C4-2B (cell line): ENCODE measurements at regions not wholly inside any gene's neighbourhood (a gene's known extent, or its start where the extent isn't known, plus 50 kb on each side); places are given as distances from the start of the nearest gene placed in this dataset.

Source experiments
- ZFX ChIP-seq: fragments of 450-650 bp; IDR thresholded peaks from 2 replicates; pipeline ENCODE4 v1.6.1; 2017
- TF ChIP-seq, protein P1 (sequence below): fragments of 450-650 bp; conservative IDR thresholded peaks from 2 replicates; pipeline ENCODE4 v1.5.1; 2017; ENCODE audit warnings: mild to moderate bottlenecking

DNA sequence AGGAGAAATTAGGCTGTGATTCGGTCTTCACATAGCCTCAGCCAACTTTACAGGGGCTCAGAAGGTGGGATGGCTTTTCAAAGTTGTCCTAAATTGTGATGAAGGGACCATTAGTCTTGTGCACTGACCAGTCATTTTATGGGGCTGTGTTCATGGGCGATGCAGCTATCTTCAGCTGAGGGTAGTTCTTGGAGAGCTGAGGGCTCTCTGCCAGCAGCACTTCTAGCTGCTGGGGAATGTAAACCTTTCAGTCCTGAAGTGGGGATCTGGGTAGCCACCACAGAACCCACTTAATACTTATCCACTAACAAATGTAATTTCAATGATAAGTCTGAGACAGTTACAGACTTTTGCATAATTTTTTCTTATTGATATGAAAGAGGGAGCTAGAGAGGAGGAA is 270.6 kb downstream of the AEBP2 start:
- TF ChIP-seq, protein P1, sequence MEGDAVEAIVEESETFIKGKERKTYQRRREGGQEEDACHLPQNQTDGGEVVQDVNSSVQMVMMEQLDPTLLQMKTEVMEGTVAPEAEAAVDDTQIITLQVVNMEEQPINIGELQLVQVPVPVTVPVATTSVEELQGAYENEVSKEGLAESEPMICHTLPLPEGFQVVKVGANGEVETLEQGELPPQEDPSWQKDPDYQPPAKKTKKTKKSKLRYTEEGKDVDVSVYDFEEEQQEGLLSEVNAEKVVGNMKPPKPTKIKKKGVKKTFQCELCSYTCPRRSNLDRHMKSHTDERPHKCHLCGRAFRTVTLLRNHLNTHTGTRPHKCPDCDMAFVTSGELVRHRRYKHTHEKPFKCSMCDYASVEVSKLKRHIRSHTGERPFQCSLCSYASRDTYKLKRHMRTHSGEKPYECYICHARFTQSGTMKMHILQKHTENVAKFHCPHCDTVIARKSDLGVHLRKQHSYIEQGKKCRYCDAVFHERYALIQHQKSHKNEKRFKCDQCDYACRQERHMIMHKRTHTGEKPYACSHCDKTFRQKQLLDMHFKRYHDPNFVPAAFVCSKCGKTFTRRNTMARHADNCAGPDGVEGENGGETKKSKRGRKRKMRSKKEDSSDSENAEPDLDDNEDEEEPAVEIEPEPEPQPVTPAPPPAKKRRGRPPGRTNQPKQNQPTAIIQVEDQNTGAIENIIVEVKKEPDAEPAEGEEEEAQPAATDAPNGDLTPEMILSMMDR, result no peak
- no peak for TF ChIP-seq ZFX
